Loucy (cell line): ENCODE measurements at regions not wholly inside any gene's neighbourhood (a gene's known extent, or its start where the extent isn't known, plus 50 kb on each side); places are given as distances from the start of the nearest gene placed in this dataset.

Experiments used
- CTCF ChIP-seq: fragments of 200-600 bp; sonication (generic); conservative IDR thresholded peaks from 2 replicates; pipeline ENCODE4 v1.5.1; 2014; ENCODE audit warnings: mild to moderate bottlenecking, antibody characterized with exemption, low read length
- EZH2phosphoT487 ChIP-seq: fragments of 200-600 bp; IDR thresholded peaks from 2 replicates; pipeline ENCODE4 v1.6.1; 2018; ENCODE audit warnings: antibody characterized with exemption, mild to moderate bottlenecking, moderate library complexity, borderline replicate concordance

GRCh38 chr2:10226038-10226724, 76.5 kb upstream of the HPCAL1 start:
- TF ChIP-seq CTCF (no peak), EZH2phosphoT487 (no peak)
